OCI-LY7 (cell line): ENCODE measurements at regions not wholly inside any gene's neighbourhood (a gene's known extent, or its start where the extent isn't known, plus 50 kb on each side); places are given as distances from the start of the nearest gene placed in this dataset.

Experiments used
- BruUV-seq: library from RNA; stranded (reverse); fragments of 400-500 nt; replicated peaks from 2 replicates; lab custom pipeline; 2021; lab: Mats Ljungman, UMichigan
- CTCF ChIA-PET: fragments of 300-600 bp; sonication (Branson Sonifier 250); formaldehyde crosslinking; loops from one replicate; lab custom pipeline; 2022; ENCODE audit warnings: antibody characterized with exemption; ENCODE audit not compliant: unreplicated experiment; lab: Charles Lee
- POLR2A ChIA-PET: fragments of 300-600 bp; sonication (Branson Sonifier 250); formaldehyde crosslinking; loops from one replicate; lab custom pipeline; 2022; ENCODE audit warnings: antibody characterized with exemption; lab: Charles Lee
- DNase-seq: peaks from one replicate; pipeline ENCODE4 v3.0.0-alpha.2; 2015; ENCODE audit warnings: low spot score
- H2AFZ ChIP-seq: fragments of 200-600 bp; sonication (generic), shearing (Covaris generic); 2 replicates; pipeline ENCODE4 v1.6.1; 2014; ENCODE audit warnings: mild to moderate bottlenecking, antibody characterized with exemption, low read length, moderate library complexity
- H3K27ac ChIP-seq: fragments of 200-600 bp; sonication (generic); 2 replicates; pipeline ENCODE4 v1.5.1; 2014; ENCODE audit warnings: mixed run types, low read depth, mild to moderate bottlenecking, moderate library complexity, low read length, inconsistent platforms; ENCODE audit not compliant: poor library complexity, severe bottlenecking
- H3K36me3 ChIP-seq: fragments of 200-600 bp; sonication (generic); 2 replicates; pipeline ENCODE4 v1.6.1; 2014; ENCODE audit warnings: mild to moderate bottlenecking, antibody characterized with exemption, low read length, moderate library complexity, mixed read lengths; ENCODE audit not compliant: insufficient read depth
- H3K4me1 ChIP-seq: fragments of 200-600 bp; sonication (generic); 2 replicates; pipeline ENCODE4 v1.5.1; 2014; ENCODE audit warnings: mild to moderate bottlenecking, low read length; ENCODE audit not compliant: insufficient read depth, poor library complexity, severe bottlenecking
- H3K4me2 ChIP-seq: fragments of 200-600 bp; sonication (generic); 2 replicates; pipeline ENCODE4 v1.6.1; 2014; ENCODE audit warnings: mild to moderate bottlenecking, low read length
- H3K4me3 ChIP-seq: fragments of 200-600 bp; sonication (generic); 2 replicates; pipeline ENCODE4 v1.5.1; 2014; ENCODE audit warnings: mild to moderate bottlenecking, low read depth, low read length; ENCODE audit not compliant: poor library complexity, severe bottlenecking
- H3K79me2 ChIP-seq: fragments of 200-600 bp; sonication (generic); 2 replicates; pipeline ENCODE4 v1.6.1; 2016; ENCODE audit warnings: low read depth, mild to moderate bottlenecking, low read length, moderate library complexity, mixed read lengths; ENCODE audit not compliant: insufficient read depth
- H3K9me2 ChIP-seq: fragments of 200-600 bp; sonication (generic); 2 replicates; pipeline ENCODE4 v1.6.1; 2016; ENCODE audit warnings: mild to moderate bottlenecking, low read length, mixed read lengths; ENCODE audit not compliant: insufficient read depth
- H3K9me3 ChIP-seq: fragments of 200-600 bp; sonication (generic); 2 replicates; pipeline ENCODE4 v1.6.1; 2014; ENCODE audit warnings: mild to moderate bottlenecking, mixed run types, low read length, mixed read lengths
- H4K20me1 ChIP-seq: fragments of 200-600 bp; sonication (generic); 2 replicates; pipeline ENCODE4 v1.6.1; 2014; ENCODE audit warnings: mild to moderate bottlenecking, antibody characterized with exemption, low read length, moderate library complexity, mixed read lengths; ENCODE audit not compliant: insufficient read depth
- EZH2phosphoT487 ChIP-seq: fragments of 200-600 bp; sonication (generic); IDR thresholded peaks from 2 replicates; pipeline ENCODE4 v1.6.1; 2018; ENCODE audit warnings: low read depth, borderline replicate concordance, mild to moderate bottlenecking, mixed run types, antibody characterized with exemption, low read length, moderate library complexity, mixed read lengths
- intact Hi-C: fragments of 100-400 bp; cut with micrococcal nuclease; formaldehyde crosslinking; loops from one replicate; pipeline ENCODE4 v1.10.0; 2022; ENCODE audit not compliant: unreplicated experiment
- small RNA-seq: library from RNA; depleted of rRNA; stranded (forward); fragments of <200 nt; gene quantifications from one replicate; pipeline ENCODE3, GENCODE V24; 2014
- TF ChIP-seq, protein P1 (sequence below): fragments of 200-600 bp; sonication (generic); conservative IDR thresholded peaks from 2 replicates; pipeline ENCODE4 v1.5.1; 2014; ENCODE audit warnings: mild to moderate bottlenecking, antibody characterized with exemption, low read length, moderate library complexity, mixed read lengths

DNA sequence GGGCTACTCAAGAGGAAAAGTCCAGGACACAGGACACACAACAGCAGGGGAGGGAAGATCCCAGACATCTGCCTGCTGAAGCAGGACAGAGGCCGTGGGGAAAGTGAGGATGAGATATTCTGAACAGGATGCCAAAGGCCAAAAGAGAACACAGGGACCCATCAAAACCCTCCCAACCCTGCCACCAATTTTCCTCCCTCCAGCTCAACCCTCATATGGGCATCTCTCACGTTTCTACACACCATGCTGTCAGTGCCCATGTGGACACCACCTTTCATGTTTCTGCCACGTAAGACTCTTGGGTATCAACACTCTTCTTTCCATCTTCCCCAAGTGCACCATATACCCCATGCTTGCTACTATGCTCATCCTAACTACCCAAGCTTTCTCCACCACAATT is 97.6 kb downstream of the RNASEH2B start:
- Histone ChIP-seq H3K27ac (no peak overlapping the region), H3K4me1 (no peaks in the 10 kb centered on the region), H3K79me2 (no peaks in the 10 kb centered on the region), H4K20me1 (no peaks in the 10 kb centered on the region), H2AFZ (no peak overlapping the region), H3K36me3 (no peaks in the 10 kb centered on the region), H3K4me2 (no peak overlapping the region), H3K9me2 (no peaks in the 10 kb centered on the region), H3K4me3 (no peak overlapping the region), H3K9me3 (no peaks in the 10 kb centered on the region)
- intact Hi-C loops = no loop called here
- DNase-seq = no peak
- POLR2A ChIA-PET = interaction anchor here (1.4 to 1.8 kb wide), 3 partner anchors 9 to 14 kb away, joined by 3 to 6 read pairs (median 4); no protein-coding TSS in a partner anchor
- BruUV-seq = no TSS peak
- CTCF ChIA-PET = no interaction called here
- TF ChIP-seq EZH2phosphoT487 = no peak
- TF ChIP-seq, protein P1, sequence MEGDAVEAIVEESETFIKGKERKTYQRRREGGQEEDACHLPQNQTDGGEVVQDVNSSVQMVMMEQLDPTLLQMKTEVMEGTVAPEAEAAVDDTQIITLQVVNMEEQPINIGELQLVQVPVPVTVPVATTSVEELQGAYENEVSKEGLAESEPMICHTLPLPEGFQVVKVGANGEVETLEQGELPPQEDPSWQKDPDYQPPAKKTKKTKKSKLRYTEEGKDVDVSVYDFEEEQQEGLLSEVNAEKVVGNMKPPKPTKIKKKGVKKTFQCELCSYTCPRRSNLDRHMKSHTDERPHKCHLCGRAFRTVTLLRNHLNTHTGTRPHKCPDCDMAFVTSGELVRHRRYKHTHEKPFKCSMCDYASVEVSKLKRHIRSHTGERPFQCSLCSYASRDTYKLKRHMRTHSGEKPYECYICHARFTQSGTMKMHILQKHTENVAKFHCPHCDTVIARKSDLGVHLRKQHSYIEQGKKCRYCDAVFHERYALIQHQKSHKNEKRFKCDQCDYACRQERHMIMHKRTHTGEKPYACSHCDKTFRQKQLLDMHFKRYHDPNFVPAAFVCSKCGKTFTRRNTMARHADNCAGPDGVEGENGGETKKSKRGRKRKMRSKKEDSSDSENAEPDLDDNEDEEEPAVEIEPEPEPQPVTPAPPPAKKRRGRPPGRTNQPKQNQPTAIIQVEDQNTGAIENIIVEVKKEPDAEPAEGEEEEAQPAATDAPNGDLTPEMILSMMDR = no peak

DNA sequence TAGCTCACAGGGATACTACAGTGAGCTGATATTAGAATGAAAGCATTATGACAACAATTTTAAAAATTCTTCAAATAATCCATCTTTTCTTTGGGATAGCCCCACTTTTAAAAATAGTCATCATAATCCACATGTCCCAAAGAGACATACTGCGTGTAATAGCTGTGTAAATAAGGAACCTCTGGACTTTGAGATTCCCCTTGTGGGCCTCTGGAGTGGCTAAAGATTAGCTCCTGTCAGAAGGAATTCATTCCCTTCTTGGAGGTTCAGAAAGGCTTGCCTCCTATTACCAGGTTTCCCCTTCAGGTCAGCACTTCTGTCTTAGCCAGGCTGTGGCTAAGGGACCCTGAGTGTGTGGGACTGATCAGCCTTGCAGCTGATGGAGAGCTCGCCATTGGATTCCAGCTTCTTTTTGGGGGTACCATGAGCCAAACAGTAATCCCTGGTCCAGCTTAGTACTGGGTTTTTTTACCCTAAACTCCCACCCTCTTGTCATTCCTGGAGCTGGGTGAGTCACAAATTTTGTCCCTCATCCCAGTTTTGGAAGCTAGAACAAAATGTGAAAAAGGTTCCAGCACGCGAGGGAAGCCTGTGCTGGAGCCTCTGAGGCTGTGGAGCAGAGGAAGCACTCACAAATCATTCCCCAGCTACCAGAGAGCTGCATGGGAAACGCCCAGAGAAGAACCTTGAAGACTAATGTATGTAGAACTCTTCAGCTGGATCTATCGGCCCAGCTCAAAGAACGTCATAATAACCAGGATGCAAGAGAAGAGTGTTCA is 96.7 kb downstream of the RNASEH2B start:
- no peak for DNase-seq
- H3K4me1 ChIP-seq = no peaks in the 10 kb centered on the region
- no peak overlapping the region for H3K4me2 ChIP-seq
- TF ChIP-seq, protein P1 = no peak
- no peak for TF ChIP-seq EZH2phosphoT487
- H2AFZ ChIP-seq = no peak overlapping the region
- H3K9me3 ChIP-seq = no peaks in the 10 kb centered on the region
- no TSS peak for BruUV-seq
- no peaks in the 10 kb centered on the region for H3K79me2 ChIP-seq
- H3K4me3 ChIP-seq = no peak overlapping the region
- intact Hi-C loops = no loop called here
- H3K27ac ChIP-seq = no peak overlapping the region
- POLR2A ChIA-PET = interaction anchor here (1.0 to 1.8 kb wide), 5 partner anchors 10 to 52 kb away, joined by 3 to 6 read pairs (median 4); no protein-coding TSS in a partner anchor
- CTCF ChIA-PET = no interaction called here
- no peaks in the 10 kb centered on the region for H4K20me1 ChIP-seq
- H3K9me2 ChIP-seq = no peaks in the 10 kb centered on the region
- no peaks in the 10 kb centered on the region for H3K36me3 ChIP-seq

Small RNAs in the stretch of these regions (small RNA-seq; reads per million reads assigned to genes)
- 0.31 reads per million for gene RNA5SP29
